CD4-positive, alpha-beta T cell treated with Interleukin-1 beta for 1 hour (primary cell): ENCODE measurements at regions not wholly inside any gene's neighbourhood (a gene's known extent, or its start where the extent isn't known, plus 50 kb on each side); places are given as distances from the start of the nearest gene placed in this dataset.
"Not testable (repeated sequence)": the region's sequence is repeated elsewhere in the genome, so short reads cannot be mapped to it uniquely, and the experiment has no call there.

ENCODE experiments used
- DNase-seq, 2 donors: peaks; one replicate each; pipeline ENCODE4 v3.0.0-alpha.2; 2020 to 2022

DNA sequence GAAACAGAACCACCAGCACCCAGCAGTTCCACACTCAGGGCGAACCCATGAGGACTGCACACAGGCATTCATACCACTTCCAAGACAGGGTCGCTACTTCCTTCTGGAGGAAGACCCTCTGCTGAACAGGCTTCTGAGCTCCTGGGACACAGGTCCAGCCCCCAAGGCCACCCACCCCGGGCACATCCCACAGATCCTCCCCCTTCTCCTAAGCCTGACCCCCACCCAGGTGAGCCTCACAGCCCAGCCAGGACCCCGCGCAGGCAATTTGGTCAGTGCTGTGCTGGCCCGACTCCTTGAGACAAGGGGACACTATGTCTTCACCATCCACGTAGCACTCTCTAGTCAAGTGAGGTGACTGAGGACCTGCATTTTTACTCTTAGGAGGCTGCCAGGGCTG is 5382.7 kb upstream of the TPTE start:
- not testable (repeated sequence) for DNase-seq

DNA sequence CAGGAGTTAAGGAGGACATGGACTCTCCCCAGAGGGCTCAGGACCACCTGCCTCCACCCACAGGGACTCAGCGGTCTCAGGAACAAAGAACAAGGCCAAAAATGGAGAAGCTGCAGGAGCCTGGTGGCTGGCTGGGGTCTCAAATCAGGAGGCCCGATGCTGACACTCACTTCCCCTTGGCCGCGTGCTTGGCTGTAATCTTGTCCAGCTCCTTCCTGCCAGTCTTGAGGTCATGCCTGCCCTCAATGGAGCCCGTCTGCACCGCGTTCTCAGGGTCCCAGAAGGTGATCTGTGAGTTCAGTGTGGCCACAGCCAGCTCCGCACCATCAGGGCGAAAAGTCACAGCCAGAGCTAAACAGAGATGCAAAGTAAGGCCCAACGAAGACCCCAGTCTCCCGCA is 5381.9 kb upstream of the TPTE start:
- not testable (repeated sequence) for DNase-seq

DNA sequence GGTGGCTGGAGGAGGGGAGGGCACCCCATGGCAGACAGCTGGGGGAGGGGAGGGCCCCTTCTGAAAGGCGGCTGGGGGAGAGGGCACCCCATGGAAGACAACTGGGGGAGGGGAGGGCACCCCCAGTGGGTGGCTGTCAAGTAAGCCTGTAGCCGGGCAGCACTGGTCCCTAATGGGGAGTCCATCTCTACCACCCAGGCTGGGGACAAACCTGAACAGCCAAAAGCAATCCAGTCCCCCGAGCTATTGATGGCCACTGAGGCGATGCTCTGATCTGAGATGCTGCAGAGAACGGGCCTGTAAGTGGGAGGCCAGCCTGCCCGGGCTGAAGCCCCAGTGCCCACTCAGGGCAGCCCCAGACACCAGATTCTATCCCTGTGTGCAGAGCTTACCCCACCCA is 5378.4 kb upstream of the TPTE start:
- not testable (repeated sequence) for DNase-seq

DNA sequence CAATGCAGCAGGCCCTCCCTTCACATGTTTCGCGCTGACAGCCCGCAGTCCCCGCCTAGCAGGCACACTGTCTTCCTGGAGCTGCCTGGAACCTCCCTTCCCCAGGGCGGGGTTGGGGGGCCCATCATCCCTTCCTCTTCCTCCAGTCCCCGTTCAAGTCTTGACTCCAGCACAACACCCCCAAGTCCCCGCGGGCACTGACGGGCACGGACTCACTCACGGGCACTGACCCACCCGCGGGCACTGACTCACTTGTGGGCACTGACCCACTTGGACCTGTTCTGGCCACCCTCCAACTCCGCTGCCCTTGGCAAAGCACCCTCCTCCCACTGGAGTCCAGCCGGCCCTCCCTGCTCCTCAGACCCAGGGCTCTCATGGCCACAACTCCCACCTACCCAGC is 5376.7 kb upstream of the TPTE start:
- DNase-seq: not testable (repeated sequence)

DNA sequence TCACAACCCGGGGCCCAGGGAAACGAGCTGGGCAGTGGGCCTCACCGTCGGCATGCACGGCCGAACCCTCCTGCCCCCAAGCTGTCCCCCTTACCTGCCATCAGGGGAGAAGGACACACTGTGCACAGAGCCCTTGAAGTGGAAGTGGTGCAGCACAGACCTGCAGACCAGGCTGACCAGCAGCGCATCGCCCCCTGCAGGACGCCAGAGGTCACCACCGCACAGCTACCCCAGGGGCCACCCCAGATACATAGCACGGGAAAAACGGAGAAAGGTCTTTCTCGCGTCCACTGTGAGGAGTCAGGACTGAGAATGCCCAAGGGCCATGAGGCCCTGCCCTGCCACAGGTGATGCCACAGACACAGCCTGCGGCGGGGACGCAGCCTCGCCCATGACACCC is 5373.7 kb upstream of the TPTE start:
- peak in 1 of 2 donors; percentile 2 for DNase-seq

DNA sequence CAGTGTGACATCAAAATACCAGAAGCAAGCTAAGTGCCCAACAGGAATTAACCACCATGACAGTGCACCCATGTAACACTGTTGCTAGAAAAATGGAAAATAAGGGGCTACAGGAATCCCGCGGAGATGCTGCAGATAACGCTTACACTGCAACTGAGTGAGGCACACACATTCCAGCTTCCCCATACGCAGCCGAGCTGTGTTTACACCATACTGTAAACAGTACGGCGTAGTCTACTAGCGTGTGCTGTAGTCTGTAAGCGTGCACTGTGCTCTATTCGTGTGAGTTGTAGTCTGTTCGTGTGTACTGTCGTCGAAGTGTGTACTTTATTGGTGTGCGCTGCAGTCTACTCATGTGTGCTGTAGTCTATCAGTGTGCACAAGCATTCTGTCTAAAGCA is 5372.2 kb upstream of the TPTE start:
- DNase-seq: not testable (repeated sequence)

DNA sequence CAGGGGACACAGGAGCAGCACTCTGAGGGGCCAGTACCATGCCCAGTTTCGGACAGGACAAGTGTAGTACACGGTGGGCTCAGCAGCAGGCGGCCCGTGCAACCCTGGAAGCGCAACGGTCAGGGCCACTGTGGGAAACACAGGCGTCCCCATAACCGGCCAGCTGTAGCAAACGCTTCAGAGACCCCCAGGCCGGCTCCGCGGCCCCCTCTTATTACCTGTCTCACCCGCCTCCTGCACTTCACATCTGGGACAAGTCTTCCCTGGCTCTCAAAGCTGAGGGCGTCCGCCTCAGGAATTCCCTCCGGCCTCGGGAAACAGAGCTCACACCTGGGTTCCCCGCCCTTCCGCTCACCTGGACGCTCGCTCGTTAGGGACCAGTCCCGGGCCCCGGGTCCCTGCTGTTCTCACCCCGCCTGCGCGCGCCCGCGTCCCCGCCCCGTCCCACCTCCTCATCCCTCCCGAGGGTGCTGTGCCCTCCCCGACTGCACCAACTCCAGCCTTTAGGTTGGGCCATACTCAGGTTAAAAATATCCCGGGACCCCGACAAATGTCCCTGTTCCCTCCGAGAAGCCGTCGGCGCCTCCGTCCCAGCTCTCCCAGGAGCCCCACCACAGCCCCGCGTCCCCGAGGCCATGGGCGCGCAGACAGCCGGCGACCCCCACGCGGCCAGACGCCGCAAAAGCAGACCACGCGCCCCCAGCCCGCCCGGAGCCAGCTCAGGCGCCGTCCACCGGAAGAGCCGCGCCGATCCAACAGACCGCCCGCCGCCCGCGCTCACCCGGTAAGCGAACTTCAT is 5367.3 kb upstream of the TPTE start:
- DNase-seq: peak in 1 of 2 donors; percentile 2

DNA sequence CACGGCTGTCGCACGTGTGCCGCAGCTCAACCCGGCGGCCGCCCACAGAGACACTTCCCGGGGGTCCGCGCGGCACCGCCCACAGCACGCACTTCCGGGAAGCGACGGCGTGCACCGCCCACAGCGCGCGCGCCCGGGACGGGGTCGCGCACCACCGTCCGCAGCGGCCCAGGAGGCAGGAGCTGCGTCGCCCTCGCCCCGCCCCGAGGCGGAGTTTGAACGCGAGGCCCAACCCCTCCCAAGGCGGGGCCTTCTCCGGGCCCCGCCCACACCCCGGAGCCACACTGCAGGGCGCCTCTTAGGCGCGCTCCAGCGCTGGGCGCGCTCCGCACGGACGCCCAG is 5366.8 kb upstream of the TPTE start:
- peak; percentile 91 to 95 for DNase-seq

DNA sequence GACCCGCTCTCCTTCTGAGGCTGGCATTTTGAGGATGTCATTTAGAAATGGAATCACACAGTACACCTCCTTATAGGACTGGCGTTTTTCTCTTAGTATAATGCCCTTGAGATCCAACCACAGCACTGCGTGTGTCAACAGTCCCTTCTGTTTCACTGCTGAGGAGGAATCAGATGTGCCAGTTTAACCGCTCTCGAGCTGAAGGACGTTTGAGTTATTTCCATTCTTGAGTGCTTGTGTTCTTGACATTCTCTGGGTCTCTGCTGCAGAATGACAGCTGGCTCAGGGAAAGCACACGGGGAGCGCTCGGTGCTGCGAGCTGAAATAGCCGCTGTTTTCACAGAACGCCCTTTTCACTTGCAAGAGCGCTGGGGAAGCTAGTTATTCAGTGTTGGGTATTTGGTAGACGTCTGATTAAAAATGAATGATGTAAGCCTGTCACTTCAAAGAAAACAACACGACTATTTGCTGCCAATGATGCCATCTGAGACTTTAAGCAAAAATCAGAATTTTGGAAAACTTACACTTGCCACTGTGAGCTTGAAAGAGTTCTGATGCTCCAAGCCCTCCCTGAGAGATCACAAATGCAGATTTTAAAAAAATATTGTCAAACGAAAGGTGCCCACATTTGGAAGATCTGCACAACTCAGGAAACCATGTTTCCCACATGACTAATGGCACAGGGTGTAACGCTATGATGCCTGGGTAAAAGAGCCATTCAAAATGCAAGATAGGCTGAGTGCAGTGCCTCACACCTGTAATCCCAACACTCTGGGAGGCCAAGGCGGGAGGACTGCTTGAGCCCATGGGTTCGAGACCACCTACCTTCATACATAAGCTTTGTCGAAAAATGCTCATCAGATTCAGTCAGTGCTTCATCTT is 5358.4 kb upstream of the TPTE start:
- DNase-seq: not testable (repeated sequence)

DNA sequence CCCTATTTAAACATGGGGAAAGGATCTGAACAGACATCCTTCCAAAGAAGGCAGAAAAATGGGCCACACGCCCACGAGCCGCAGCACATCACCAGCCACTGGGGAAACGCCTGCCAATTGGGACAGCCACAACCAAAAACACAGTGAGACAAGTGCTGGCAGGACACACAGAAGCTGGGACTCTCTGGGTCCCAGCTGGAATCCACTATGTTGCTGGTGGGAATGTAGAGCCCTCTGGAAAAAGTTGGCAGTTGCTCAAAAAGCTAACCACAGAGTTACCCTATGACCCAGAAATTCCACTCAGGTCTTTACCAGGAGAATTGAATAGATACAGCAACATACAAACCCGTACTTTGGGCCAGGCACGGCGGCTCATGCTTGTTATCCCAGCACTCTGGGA is 5355.6 kb upstream of the TPTE start:
- DNase-seq: not testable (repeated sequence)
